ENCODE measurements at regions not wholly inside any gene's neighbourhood (a gene's known extent, or its start where the extent isn't known, plus 50 kb on each side); places are given as distances from the start of the nearest gene placed in this dataset.

DNA sequence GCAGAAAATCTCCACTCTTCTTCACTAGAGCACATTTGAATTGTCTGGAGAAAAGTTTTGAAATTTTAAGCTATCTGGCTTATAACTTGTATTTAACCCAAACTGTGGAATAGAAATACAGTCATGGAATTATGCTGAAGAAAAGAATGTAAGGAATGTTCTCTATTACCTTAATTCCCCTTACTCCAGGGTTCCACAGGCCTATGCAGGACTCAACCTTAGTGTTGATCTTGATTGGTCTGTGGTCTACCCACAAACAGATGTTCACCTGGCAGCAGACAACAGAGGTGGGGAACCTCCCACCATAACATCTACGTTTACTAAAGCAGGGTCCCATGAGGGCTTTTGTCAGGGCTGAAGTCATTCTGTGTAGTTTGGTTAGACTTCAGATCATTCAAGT, 189.3 kb upstream of the GPRIN3 start:
- TF ChIP-seq, protein P1, sequence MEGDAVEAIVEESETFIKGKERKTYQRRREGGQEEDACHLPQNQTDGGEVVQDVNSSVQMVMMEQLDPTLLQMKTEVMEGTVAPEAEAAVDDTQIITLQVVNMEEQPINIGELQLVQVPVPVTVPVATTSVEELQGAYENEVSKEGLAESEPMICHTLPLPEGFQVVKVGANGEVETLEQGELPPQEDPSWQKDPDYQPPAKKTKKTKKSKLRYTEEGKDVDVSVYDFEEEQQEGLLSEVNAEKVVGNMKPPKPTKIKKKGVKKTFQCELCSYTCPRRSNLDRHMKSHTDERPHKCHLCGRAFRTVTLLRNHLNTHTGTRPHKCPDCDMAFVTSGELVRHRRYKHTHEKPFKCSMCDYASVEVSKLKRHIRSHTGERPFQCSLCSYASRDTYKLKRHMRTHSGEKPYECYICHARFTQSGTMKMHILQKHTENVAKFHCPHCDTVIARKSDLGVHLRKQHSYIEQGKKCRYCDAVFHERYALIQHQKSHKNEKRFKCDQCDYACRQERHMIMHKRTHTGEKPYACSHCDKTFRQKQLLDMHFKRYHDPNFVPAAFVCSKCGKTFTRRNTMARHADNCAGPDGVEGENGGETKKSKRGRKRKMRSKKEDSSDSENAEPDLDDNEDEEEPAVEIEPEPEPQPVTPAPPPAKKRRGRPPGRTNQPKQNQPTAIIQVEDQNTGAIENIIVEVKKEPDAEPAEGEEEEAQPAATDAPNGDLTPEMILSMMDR (IDR thresholded peaks at IDR 0.05) = no peak
- TF ChIP-seq POLR2AphosphoS5 (IDR thresholded peaks at IDR 0.05) (no peak), POLR2A (IDR thresholded peaks at IDR 0.05) (no peak)

Data from prostate gland (tissue), 2 donors.